H1 (cell line): ENCODE measurements at regions not wholly inside any gene's neighbourhood (a gene's known extent, or its start where the extent isn't known, plus 50 kb on each side); places are given as distances from the start of the nearest gene placed in this dataset.

Experiments
- ASH2L ChIP-seq: fragments of 200-600, 300-600 bp; sonication (generic); IDR thresholded peaks from one replicate; pipeline ENCODE4 v1.7.1; 2017; ENCODE audit warnings: low read length
- CHD2 ChIP-seq: IDR thresholded peaks from 2 replicates; pipeline ENCODE4 v1.6.1; 2012; ENCODE audit warnings: low read length, improper control_type of control experiment
- FOSL1 ChIP-seq: IDR thresholded peaks from 2 replicates; pipeline ENCODE4 v1.6.1; 2011; ENCODE audit warnings: mild to moderate bottlenecking, low read depth, low read length, moderate library complexity; ENCODE audit not compliant: insufficient read depth
- GABPA ChIP-seq: IDR thresholded peaks from 2 replicates; pipeline ENCODE4 v1.6.1; 2011; ENCODE audit warnings: mild to moderate bottlenecking, low read length, moderate library complexity, borderline replicate concordance; ENCODE audit not compliant: insufficient read depth
- SP2 ChIP-seq: IDR thresholded peaks from 2 replicates; pipeline ENCODE4 v1.6.1; 2012; ENCODE audit warnings: mild to moderate bottlenecking, low read length, inconsistent platforms
- SRF ChIP-seq: IDR thresholded peaks from 2 replicates; pipeline ENCODE4 v1.6.1; 2011; ENCODE audit warnings: mild to moderate bottlenecking, low read depth, low read length, moderate library complexity
- TEAD4 ChIP-seq: IDR thresholded peaks from 2 replicates; pipeline ENCODE4 v1.6.1; 2012; ENCODE audit warnings: low read depth, low read length, inconsistent platforms, mixed read lengths
- TF ChIP-seq, protein P1 (sequence below): fragments of 300-600 bp; sonication (generic); IDR thresholded peaks from 2 replicates; pipeline ENCODE4 v1.7.1; 2012; ENCODE audit warnings: low read length, moderate library complexity, mild to moderate bottlenecking, inconsistent platforms; ENCODE audit not compliant: insufficient replicate concordance
- TF ChIP-seq, protein P2 (sequence below): IDR thresholded peaks from 2 replicates; pipeline ENCODE4 v1.6.1; 2012; ENCODE audit warnings: inconsistent platforms

GRCh38 chr13:88685459-88685858, 1014.3 kb downstream of the SLITRK5 start (continued):
- TF ChIP-seq, protein P1, sequence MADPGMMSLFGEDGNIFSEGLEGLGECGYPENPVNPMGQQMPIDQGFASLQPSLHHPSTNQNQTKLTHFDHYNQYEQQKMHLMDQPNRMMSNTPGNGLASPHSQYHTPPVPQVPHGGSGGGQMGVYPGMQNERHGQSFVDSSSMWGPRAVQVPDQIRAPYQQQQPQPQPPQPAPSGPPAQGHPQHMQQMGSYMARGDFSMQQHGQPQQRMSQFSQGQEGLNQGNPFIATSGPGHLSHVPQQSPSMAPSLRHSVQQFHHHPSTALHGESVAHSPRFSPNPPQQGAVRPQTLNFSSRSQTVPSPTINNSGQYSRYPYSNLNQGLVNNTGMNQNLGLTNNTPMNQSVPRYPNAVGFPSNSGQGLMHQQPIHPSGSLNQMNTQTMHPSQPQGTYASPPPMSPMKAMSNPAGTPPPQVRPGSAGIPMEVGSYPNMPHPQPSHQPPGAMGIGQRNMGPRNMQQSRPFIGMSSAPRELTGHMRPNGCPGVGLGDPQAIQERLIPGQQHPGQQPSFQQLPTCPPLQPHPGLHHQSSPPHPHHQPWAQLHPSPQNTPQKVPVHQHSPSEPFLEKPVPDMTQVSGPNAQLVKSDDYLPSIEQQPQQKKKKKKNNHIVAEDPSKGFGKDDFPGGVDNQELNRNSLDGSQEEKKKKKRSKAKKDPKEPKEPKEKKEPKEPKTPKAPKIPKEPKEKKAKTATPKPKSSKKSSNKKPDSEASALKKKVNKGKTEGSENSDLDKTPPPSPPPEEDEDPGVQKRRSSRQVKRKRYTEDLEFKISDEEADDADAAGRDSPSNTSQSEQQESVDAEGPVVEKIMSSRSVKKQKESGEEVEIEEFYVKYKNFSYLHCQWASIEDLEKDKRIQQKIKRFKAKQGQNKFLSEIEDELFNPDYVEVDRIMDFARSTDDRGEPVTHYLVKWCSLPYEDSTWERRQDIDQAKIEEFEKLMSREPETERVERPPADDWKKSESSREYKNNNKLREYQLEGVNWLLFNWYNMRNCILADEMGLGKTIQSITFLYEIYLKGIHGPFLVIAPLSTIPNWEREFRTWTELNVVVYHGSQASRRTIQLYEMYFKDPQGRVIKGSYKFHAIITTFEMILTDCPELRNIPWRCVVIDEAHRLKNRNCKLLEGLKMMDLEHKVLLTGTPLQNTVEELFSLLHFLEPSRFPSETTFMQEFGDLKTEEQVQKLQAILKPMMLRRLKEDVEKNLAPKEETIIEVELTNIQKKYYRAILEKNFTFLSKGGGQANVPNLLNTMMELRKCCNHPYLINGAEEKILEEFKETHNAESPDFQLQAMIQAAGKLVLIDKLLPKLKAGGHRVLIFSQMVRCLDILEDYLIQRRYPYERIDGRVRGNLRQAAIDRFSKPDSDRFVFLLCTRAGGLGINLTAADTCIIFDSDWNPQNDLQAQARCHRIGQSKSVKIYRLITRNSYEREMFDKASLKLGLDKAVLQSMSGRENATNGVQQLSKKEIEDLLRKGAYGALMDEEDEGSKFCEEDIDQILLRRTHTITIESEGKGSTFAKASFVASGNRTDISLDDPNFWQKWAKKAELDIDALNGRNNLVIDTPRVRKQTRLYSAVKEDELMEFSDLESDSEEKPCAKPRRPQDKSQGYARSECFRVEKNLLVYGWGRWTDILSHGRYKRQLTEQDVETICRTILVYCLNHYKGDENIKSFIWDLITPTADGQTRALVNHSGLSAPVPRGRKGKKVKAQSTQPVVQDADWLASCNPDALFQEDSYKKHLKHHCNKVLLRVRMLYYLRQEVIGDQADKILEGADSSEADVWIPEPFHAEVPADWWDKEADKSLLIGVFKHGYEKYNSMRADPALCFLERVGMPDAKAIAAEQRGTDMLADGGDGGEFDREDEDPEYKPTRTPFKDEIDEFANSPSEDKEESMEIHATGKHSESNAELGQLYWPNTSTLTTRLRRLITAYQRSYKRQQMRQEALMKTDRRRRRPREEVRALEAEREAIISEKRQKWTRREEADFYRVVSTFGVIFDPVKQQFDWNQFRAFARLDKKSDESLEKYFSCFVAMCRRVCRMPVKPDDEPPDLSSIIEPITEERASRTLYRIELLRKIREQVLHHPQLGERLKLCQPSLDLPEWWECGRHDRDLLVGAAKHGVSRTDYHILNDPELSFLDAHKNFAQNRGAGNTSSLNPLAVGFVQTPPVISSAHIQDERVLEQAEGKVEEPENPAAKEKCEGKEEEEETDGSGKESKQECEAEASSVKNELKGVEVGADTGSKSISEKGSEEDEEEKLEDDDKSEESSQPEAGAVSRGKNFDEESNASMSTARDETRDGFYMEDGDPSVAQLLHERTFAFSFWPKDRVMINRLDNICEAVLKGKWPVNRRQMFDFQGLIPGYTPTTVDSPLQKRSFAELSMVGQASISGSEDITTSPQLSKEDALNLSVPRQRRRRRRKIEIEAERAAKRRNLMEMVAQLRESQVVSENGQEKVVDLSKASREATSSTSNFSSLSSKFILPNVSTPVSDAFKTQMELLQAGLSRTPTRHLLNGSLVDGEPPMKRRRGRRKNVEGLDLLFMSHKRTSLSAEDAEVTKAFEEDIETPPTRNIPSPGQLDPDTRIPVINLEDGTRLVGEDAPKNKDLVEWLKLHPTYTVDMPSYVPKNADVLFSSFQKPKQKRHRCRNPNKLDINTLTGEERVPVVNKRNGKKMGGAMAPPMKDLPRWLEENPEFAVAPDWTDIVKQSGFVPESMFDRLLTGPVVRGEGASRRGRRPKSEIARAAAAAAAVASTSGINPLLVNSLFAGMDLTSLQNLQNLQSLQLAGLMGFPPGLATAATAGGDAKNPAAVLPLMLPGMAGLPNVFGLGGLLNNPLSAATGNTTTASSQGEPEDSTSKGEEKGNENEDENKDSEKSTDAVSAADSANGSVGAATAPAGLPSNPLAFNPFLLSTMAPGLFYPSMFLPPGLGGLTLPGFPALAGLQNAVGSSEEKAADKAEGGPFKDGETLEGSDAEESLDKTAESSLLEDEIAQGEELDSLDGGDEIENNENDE: no peak
- TF ChIP-seq SP2 (no peak), ASH2L (no peak), TEAD4 (no peak), FOSL1 (no peak), GABPA (no peak), SRF (no peak), CHD2 (no peak)
- TF ChIP-seq, protein P2, sequence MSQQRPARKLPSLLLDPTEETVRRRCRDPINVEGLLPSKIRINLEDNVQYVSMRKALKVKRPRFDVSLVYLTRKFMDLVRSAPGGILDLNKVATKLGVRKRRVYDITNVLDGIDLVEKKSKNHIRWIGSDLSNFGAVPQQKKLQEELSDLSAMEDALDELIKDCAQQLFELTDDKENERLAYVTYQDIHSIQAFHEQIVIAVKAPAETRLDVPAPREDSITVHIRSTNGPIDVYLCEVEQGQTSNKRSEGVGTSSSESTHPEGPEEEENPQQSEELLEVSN: no peak
